H1 (cell line): ENCODE measurements at regions not wholly inside any gene's neighbourhood (a gene's known extent, or its start where the extent isn't known, plus 50 kb on each side); places are given as distances from the start of the nearest gene placed in this dataset.

Experiments
- CTCF ChIA-PET: fragments of 300-600 bp; sonication (Branson Sonifier 250); formaldehyde crosslinking; loops from one replicate; lab custom pipeline; 2021; ENCODE audit not compliant: partially characterized antibody; lab: Charles Lee
- POLR2A ChIA-PET: fragments of 300-600 bp; sonication (Branson Sonifier 250); formaldehyde crosslinking; loops from one replicate; lab custom pipeline; 2021; ENCODE audit warnings: inconsistent platforms; ENCODE audit not compliant: partially characterized antibody; lab: Charles Lee
- DNase-seq, 2 experiments: peaks; one replicate each; pipeline versions ENCODE4 v3.0.0 to v3.0.0-alpha.2; 2010 to 2022; ENCODE audit warnings: low spot score in 2 of 2, low read depth in 1 of 2, mixed read lengths in 1 of 2
- FAIRE-seq: peaks from 2 replicates; lab custom pipeline; 2011; peaks lifted over from hg19 to GRCh38; lab: Jason Lieb, UNC
- H2AFZ ChIP-seq: 2 replicates; pipeline ENCODE4 v1.8.1; 2012; ENCODE audit warnings: low read length, inconsistent platforms
- H2AK5ac ChIP-seq: 2 replicates; pipeline ENCODE4 v1.6.1; 2013; ENCODE audit warnings: low read depth, low read length
- H2BK120ac ChIP-seq: replicated peaks from 2 replicates; pipeline ENCODE3; 2013; ENCODE audit warnings: low read depth, low read length, inconsistent platforms
- H2BK12ac ChIP-seq: 2 replicates; pipeline ENCODE4 v1.6.1; 2013; ENCODE audit warnings: low read depth, low read length
- H2BK15ac ChIP-seq: 2 replicates; pipeline ENCODE4 v1.6.1; 2013; ENCODE audit warnings: low read length
- H2BK20ac ChIP-seq: 2 replicates; pipeline ENCODE4 v1.6.1; 2013; ENCODE audit warnings: low read length
- H2BK5ac ChIP-seq: 2 replicates; pipeline ENCODE4 v1.6.1; 2013; ENCODE audit warnings: low read depth, low read length
- H3K14ac ChIP-seq: 2 replicates; pipeline ENCODE4 v1.6.1; 2013; ENCODE audit warnings: inconsistent platforms; ENCODE audit not compliant: insufficient read length
- H3K18ac ChIP-seq: 2 replicates; pipeline ENCODE4 v1.6.1; 2013; ENCODE audit warnings: low read length; ENCODE audit errors: extremely low read depth
- H3K23ac ChIP-seq: 2 replicates; pipeline ENCODE4 v1.6.1; 2013; ENCODE audit warnings: inconsistent platforms; ENCODE audit not compliant: insufficient read length
- H3K23me2 ChIP-seq: 2 replicates; pipeline ENCODE4 v1.6.1; 2013; ENCODE audit warnings: low read depth, low read length
- H3K27ac ChIP-seq: 2 replicates; pipeline ENCODE4 v1.6.1; 2011; ENCODE audit warnings: low read depth, low read length, inconsistent platforms
- H3K27me3 ChIP-seq, 4 experiments: replicated peaks in 1 of 4; 1 replicate in 1 of 4; 2 replicates in 3 of 4; pipeline versions ENCODE4 v1.6.1 to v1.8.1; 2011 to 2013; ENCODE audit warnings: low read length in 3 of 4, mild to moderate bottlenecking in 3 of 4, inconsistent platforms in 2 of 4, mixed read lengths in 2 of 4, moderate library complexity in 1 of 4; ENCODE audit not compliant: control insufficient read depth in 3 of 4, insufficient read depth in 3 of 4; ENCODE audit errors: extremely low read depth in 1 of 4
- H3K36me3 ChIP-seq, 4 experiments: 2 replicates each; pipeline versions ENCODE4 v1.6.1 to v1.8.1; 2011 to 2013; ENCODE audit warnings: mild to moderate bottlenecking in 4 of 4, low read length in 3 of 4, moderate library complexity in 2 of 4, control low read depth in 1 of 4, inconsistent platforms in 1 of 4; ENCODE audit not compliant: insufficient read depth in 4 of 4, control insufficient read depth in 2 of 4
- H3K4ac ChIP-seq: replicated peaks from 2 replicates; pipeline ENCODE3; 2013; ENCODE audit warnings: low read length, low read depth, mixed read lengths, inconsistent platforms; ENCODE audit not compliant: insufficient read length
- H3K4me1 ChIP-seq, 4 experiments: replicated peaks in 1 of 4; 1 replicate in 1 of 4; 2 replicates in 3 of 4; pipeline versions ENCODE4 v1.6.1 to v1.8.1; 2011 to 2013; ENCODE audit warnings: low read length in 3 of 4, inconsistent platforms in 2 of 4, mixed read lengths in 1 of 4; ENCODE audit not compliant: insufficient read depth in 4 of 4, control insufficient read depth in 3 of 4
- H3K4me2 ChIP-seq, 2 experiments: 2 replicates each; pipeline versions ENCODE4 v1.6.1 to v1.8.1; 2011 to 2013; ENCODE audit warnings: low read depth in 2 of 2, low read length in 2 of 2, control low read depth in 1 of 2, inconsistent platforms in 1 of 2, mild to moderate bottlenecking in 1 of 2; ENCODE audit not compliant: insufficient read depth in 1 of 2
- H3K4me3 ChIP-seq, 4 experiments: fragments of 200-600, 300-600 bp in 1 of 4; sonication (generic), shearing (Covaris generic), sonication (Bioruptor Twin) in 1 of 4; 2 replicates each; pipeline versions ENCODE4 v1.5.1 to v1.8.1; 2011 to 2016; ENCODE audit warnings: low read length in 4 of 4, low read depth in 3 of 4, control low read depth in 2 of 4, inconsistent platforms in 2 of 4, mild to moderate bottlenecking in 2 of 4, mixed read lengths in 1 of 4, moderate library complexity in 1 of 4; ENCODE audit not compliant: insufficient read depth in 2 of 4; ENCODE audit errors: extremely low read depth in 1 of 4
- H3K56ac ChIP-seq: replicated peaks from 2 replicates; pipeline ENCODE3; 2013; ENCODE audit warnings: low read depth, mild to moderate bottlenecking, mixed read lengths, low read length, inconsistent platforms; ENCODE audit not compliant: insufficient read length
- H3K79me1 ChIP-seq: 2 replicates; pipeline ENCODE4 v1.6.1; 2013; ENCODE audit warnings: low read depth, low read length, control low read depth
- H3K79me2 ChIP-seq, 2 experiments: 2 replicates each; pipeline versions ENCODE4 v1.6.1 to v1.8.1; 2012 to 2013; ENCODE audit warnings: low read length in 2 of 2, mild to moderate bottlenecking in 2 of 2, inconsistent platforms in 1 of 2; ENCODE audit not compliant: insufficient read depth in 2 of 2, control insufficient read depth in 1 of 2
- H3K9ac ChIP-seq, 4 experiments: replicated peaks in 1 of 4; 1 replicate in 1 of 4; 2 replicates in 3 of 4; pipeline versions ENCODE4 v1.6.1 to v1.8.1; 2011 to 2013; ENCODE audit warnings: low read depth in 3 of 4, low read length in 3 of 4, control low read depth in 2 of 4, mild to moderate bottlenecking in 2 of 4, moderate library complexity in 2 of 4, inconsistent platforms in 1 of 4; ENCODE audit errors: extremely low read depth in 1 of 4
- H3K9me3 ChIP-seq, 2 experiments: 2 replicates each; pipeline versions ENCODE4 v1.6.1 to v1.8.1; 2012 to 2013; ENCODE audit warnings: mild to moderate bottlenecking in 2 of 2, moderate library complexity in 2 of 2, control low read depth in 1 of 2, inconsistent platforms in 1 of 2, low read depth in 1 of 2, low read length in 1 of 2, mixed read lengths in 1 of 2; ENCODE audit not compliant: insufficient read depth in 2 of 2
- H4K20me1 ChIP-seq, 2 experiments: replicated peaks in 1 of 2; 2 replicates each; pipeline versions ENCODE3 to v1.8.1; 2011 to 2013; ENCODE audit warnings: inconsistent platforms in 2 of 2, low read length in 2 of 2, mild to moderate bottlenecking in 1 of 2; ENCODE audit not compliant: insufficient read depth in 2 of 2, control insufficient read depth in 1 of 2
- H4K5ac ChIP-seq: 2 replicates; pipeline ENCODE4 v1.6.1; 2013; ENCODE audit warnings: low read length, low read depth, mixed read lengths, inconsistent platforms; ENCODE audit not compliant: insufficient read length
- H4K8ac ChIP-seq: 2 replicates; pipeline ENCODE4 v1.8.0; 2013; ENCODE audit warnings: mild to moderate bottlenecking, moderate library complexity, low read length, inconsistent platforms; ENCODE audit not compliant: insufficient read depth; ENCODE audit errors: extremely low read depth
- H4K91ac ChIP-seq: replicated peaks from 2 replicates; pipeline ENCODE3; 2013; ENCODE audit warnings: low read length, mixed read lengths, inconsistent platforms; ENCODE audit not compliant: insufficient read length
- CEBPB ChIP-seq: IDR thresholded peaks from 2 replicates; pipeline ENCODE4 v1.6.1; 2012; ENCODE audit warnings: low read depth, low read length
- CTBP2 ChIP-seq: IDR thresholded peaks from 2 replicates; pipeline ENCODE4 v1.7.0; 2011; ENCODE audit warnings: borderline replicate concordance, mild to moderate bottlenecking, moderate library complexity, mixed read lengths, low read length; ENCODE audit not compliant: insufficient read depth, insufficient read length
- GABPA ChIP-seq: IDR thresholded peaks from 2 replicates; pipeline ENCODE4 v1.6.1; 2011; ENCODE audit warnings: mild to moderate bottlenecking, low read length, moderate library complexity, borderline replicate concordance; ENCODE audit not compliant: insufficient read depth
- HDAC2 ChIP-seq, 2 experiments: fragments of 300-600 bp in 1 of 2; sonication (generic) in 1 of 2; IDR thresholded peaks; 2 replicates each; pipeline ENCODE4 v1.6.1; 2011 to 2012; ENCODE audit warnings: low read depth in 2 of 2, low read length in 2 of 2, mild to moderate bottlenecking in 2 of 2, moderate library complexity in 2 of 2, borderline replicate concordance in 1 of 2, inconsistent platforms in 1 of 2
- MAX ChIP-seq: IDR thresholded peaks from 2 replicates; pipeline ENCODE4 v1.6.1; 2012; ENCODE audit warnings: inconsistent platforms
- POU5F1 ChIP-seq: IDR thresholded peaks from 2 replicates; pipeline ENCODE4 v1.6.1; 2011; ENCODE audit warnings: low read depth, mild to moderate bottlenecking, low read length, moderate library complexity
- RAD21 ChIP-seq, 2 experiments: IDR thresholded peaks in 1 of 2; conservative IDR thresholded peaks in 1 of 2; 2 replicates each; pipeline ENCODE4 v1.6.1; 2011; ENCODE audit warnings: low read depth in 2 of 2, low read length in 2 of 2, improper control_type of control experiment in 1 of 2, inconsistent platforms in 1 of 2, mild to moderate bottlenecking in 1 of 2, moderate library complexity in 1 of 2
- SRF ChIP-seq: IDR thresholded peaks from 2 replicates; pipeline ENCODE4 v1.6.1; 2011; ENCODE audit warnings: mild to moderate bottlenecking, low read depth, low read length, moderate library complexity
- TBP ChIP-seq: IDR thresholded peaks from 2 replicates; pipeline ENCODE4 v1.6.1; 2011; ENCODE audit warnings: low read depth, low read length, improper control_type of control experiment
- WGBS, 2 experiments: shearing (Covaris generic) in 1 of 2; methylation state at CpG; one replicate each; pipeline versions ENCODE4 v1.1.6 to v1.1.7; 2013 to 2015; ENCODE audit warnings: low lambda C conversion rate in 2 of 2, mixed read lengths in 2 of 2, inconsistent platforms in 1 of 2, low coverage in 1 of 2, missing lambda C conversion rate in 1 of 2; ENCODE audit not compliant: insufficient replicate concordance in 2 of 2, insufficient coverage in 1 of 2, insufficient read length in 1 of 2; ENCODE audit errors: extremely low coverage in 1 of 2, missing lambda C conversion rate in 1 of 2; 5-methylcytosine and 5-hydroxymethylcytosine counted together

DNA sequence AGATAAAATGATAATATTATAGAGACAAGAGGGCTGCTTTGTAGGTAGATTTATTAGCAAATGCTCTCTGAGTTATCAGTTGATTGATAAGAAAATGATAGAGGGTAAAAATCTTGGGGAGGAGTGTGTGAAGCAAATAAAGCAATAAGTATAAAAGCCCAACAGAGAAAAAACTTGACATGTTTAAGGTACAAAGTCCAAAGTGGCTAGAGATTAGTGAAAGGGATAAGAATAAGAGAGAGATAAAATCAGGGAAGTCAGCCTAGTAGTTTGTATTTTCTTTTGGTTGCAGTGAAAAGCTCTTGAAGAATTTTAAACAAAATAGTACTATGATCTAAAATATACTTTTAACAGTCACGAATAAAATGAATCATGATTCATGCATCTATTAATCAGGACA is 246.2 kb upstream of the LRIG3 start:
- Histone ChIP-seq H3K18ac (no peak overlapping the region), H2AK5ac (no peak overlapping the region), H3K27ac (no peak overlapping the region), H2AFZ (no peak overlapping the region), H3K79me1 (no peaks in the 10 kb centered on the region), H3K36me3 (no peaks in the 10 kb centered on the region), H3K4me3 (no peak overlapping the region), H3K23ac (no peak overlapping the region), H2BK20ac (no peak overlapping the region), H4K91ac (no peak overlapping the region), H4K20me1 (no peaks in the 10 kb centered on the region), H4K8ac (no peak overlapping the region), H3K27me3 (no peaks in the 10 kb centered on the region), H2BK12ac (no peak overlapping the region), H2BK15ac (no peak overlapping the region), H4K5ac (no peak overlapping the region), H3K9me3 (no peaks in the 10 kb centered on the region), H3K4me2 (no peak overlapping the region), H3K4me1 (no peaks in the 10 kb centered on the region), H2BK5ac (no peak overlapping the region), H3K79me2 (no peaks in the 10 kb centered on the region), H3K9ac (no peak overlapping the region), H3K14ac (no peak overlapping the region), H2BK120ac (no peak overlapping the region), H3K4ac (no peak overlapping the region), H3K23me2 (no peaks in the 10 kb centered on the region), H3K56ac (no peak overlapping the region)
- ChIA-PET CTCF (interaction anchor here (0.6 to 4.0 kb wide), 5 partner anchors 8 to 1153 kb away, joined by 3 to 15 read pairs (median 4); no protein-coding TSS in a partner anchor), POLR2A (no interaction called here)
- TF ChIP-seq TBP (no peak), MAX (no peak), GABPA (no peak), CTBP2 (no peak), CEBPB (no peak), HDAC2 (IDR thresholded peaks at IDR 0.05; ENCODE audit: borderline replicate concordance in 1 of 2, low read depth in 2 of 2, low read length in 2 of 2) (no peak), POU5F1 (no peak), RAD21 (IDR thresholded peaks at IDR 0.05 in 1 of 2, conservative IDR thresholded peaks at IDR 0.05 in 1 of 2; ENCODE audit: low read depth in 2 of 2, low read length in 2 of 2) (no peak), SRF (no peak)
- FAIRE-seq (no peak), DNase-seq (no peak)
- WGBS, 2 experiments, result 88% methylated on average over 1 of the region's 1 CpG; no CpG with 5 or more reads in 1 of the 2 experiments
